B cell (primary cell): ENCODE measurements at regions not wholly inside any gene's neighbourhood (a gene's known extent, or its start where the extent isn't known, plus 50 kb on each side); places are given as distances from the start of the nearest gene placed in this dataset.

Experiments used
- ATAC-seq: fragments of 200-7000 bp; cut with Tn5 transposase; one replicate; pipeline ENCODE4 v1.10.0; 2021; ENCODE audit warnings: low read depth, mild to moderate bottlenecking, moderate number of reproducible peaks, moderate library complexity
- CTCF ChIA-PET: fragments of 350-600 bp; sonication (Branson Sonifier 250); formaldehyde crosslinking; loops from one replicate; lab custom pipeline; 2021; ENCODE audit warnings: antibody characterized with exemption, inconsistent platforms; lab: Charles Lee
- POLR2A ChIA-PET: fragments of 350-600 bp; sonication (Branson Sonifier 250); formaldehyde crosslinking; loops from one replicate; lab custom pipeline; 2021; ENCODE audit warnings: antibody characterized with exemption; lab: Charles Lee
- DNase-seq: peaks from one replicate; pipeline ENCODE4 v3.0.0; 2013
- H2AFZ ChIP-seq: 2 replicates; pipeline ENCODE4 v1.6.1; 2012; ENCODE audit warnings: mild to moderate bottlenecking, low read depth, low read length; ENCODE audit not compliant: insufficient read depth, poor library complexity, severe bottlenecking
- H3K27ac ChIP-seq, 2 donors: 1 replicate in 1 of 2; 2 replicates in 1 of 2; pipeline ENCODE4 v1.5.1; 2012 to 2013; ENCODE audit warnings: low read length in 2 of 2, mild to moderate bottlenecking in 2 of 2, moderate library complexity in 1 of 2
- H3K27me3 ChIP-seq, 4 experiments: fragments of 200-600 bp in 1 of 4; sonication (generic) in 1 of 4; replicated peaks in 1 of 4; 1 replicate in 2 of 4; 2 replicates in 2 of 4; pipeline versions ENCODE4 v1.6.1 to v1.7.0; 2013 to 2016; ENCODE audit warnings: low read length in 3 of 4, mild to moderate bottlenecking in 2 of 4, mixed read lengths in 1 of 4, moderate library complexity in 1 of 4; ENCODE audit not compliant: insufficient read depth in 4 of 4, control insufficient read depth in 3 of 4; ENCODE audit errors: control extremely low read depth in 1 of 4
- H3K36me3 ChIP-seq, 2 experiments: replicated peaks in 1 of 2; 1 replicate in 1 of 2; 2 replicates in 1 of 2; pipeline versions ENCODE4 v1.6.1 to v1.7.1; 2013; ENCODE audit warnings: low read length in 1 of 2; ENCODE audit not compliant: insufficient read depth in 2 of 2, control insufficient read depth in 1 of 2; ENCODE audit errors: control extremely low read depth in 1 of 2, extremely low read depth in 1 of 2
- H3K4me1 ChIP-seq, 2 donors: fragments of 200-600 bp in 1 of 2; sonication (generic) in 1 of 2; 1 replicate in 1 of 2; 2 replicates in 1 of 2; pipeline versions ENCODE4 v1.5.1 to v1.6.1; 2013 to 2017; ENCODE audit warnings: low read length in 2 of 2; ENCODE audit not compliant: control insufficient read depth in 2 of 2, insufficient read depth in 2 of 2
- H3K4me2 ChIP-seq: replicated peaks from 2 replicates; pipeline ENCODE3; 2012; ENCODE audit warnings: mild to moderate bottlenecking, low read depth, low read length; ENCODE audit not compliant: poor library complexity, severe bottlenecking
- H3K4me3 ChIP-seq, 5 experiments: fragments of 200-600 bp in 1 of 5; sonication (generic) in 1 of 5; 1 replicate in 3 of 5; 2 replicates in 2 of 5; pipeline versions ENCODE4 v1.5.1 to v1.7.0; 2011 to 2016; ENCODE audit warnings: low read length in 4 of 5, mild to moderate bottlenecking in 4 of 5, low read depth in 2 of 5, control low read depth in 1 of 5, moderate library complexity in 1 of 5; ENCODE audit not compliant: insufficient read depth in 1 of 5; ENCODE audit errors: control extremely low read depth in 1 of 5, extremely low read depth in 1 of 5
- H3K79me2 ChIP-seq: fragments of 200-600 bp; sonication (generic); one replicate; pipeline ENCODE4 v1.6.0; 2016; ENCODE audit warnings: low read length; ENCODE audit not compliant: control insufficient read depth, insufficient read depth
- H3K9ac ChIP-seq: fragments of 200-600 bp; sonication (generic); 2 replicates; pipeline ENCODE4 v1.6.1; 2017; ENCODE audit warnings: mild to moderate bottlenecking, low read length, moderate library complexity
- H3K9me3 ChIP-seq, 3 donors: one replicate each; pipeline versions ENCODE4 v1.6.1 to v1.7.1; 2013; ENCODE audit warnings: low read length in 2 of 3; ENCODE audit not compliant: control insufficient read depth in 2 of 3, insufficient read depth in 1 of 3; ENCODE audit errors: control extremely low read depth in 1 of 3
- H4K20me1 ChIP-seq: 2 replicates; pipeline ENCODE4 v1.6.0; 2012; ENCODE audit warnings: mild to moderate bottlenecking, low read length; ENCODE audit not compliant: insufficient read depth, control insufficient read depth, poor library complexity, severe bottlenecking
- H3K27ac Mint-ChIP-seq: one replicate; pipeline ENCODE4 v1.8.0; 2021; ENCODE audit warnings: mixed read lengths
- H3K27me3 Mint-ChIP-seq: one replicate; pipeline ENCODE4 v1.8.0; 2021; ENCODE audit warnings: mixed read lengths
- H3K4me1 Mint-ChIP-seq: one replicate; pipeline ENCODE4 v1.8.0; 2021; ENCODE audit warnings: mixed read lengths
- H3K4me3 Mint-ChIP-seq: one replicate; pipeline ENCODE4 v1.8.0; 2021; ENCODE audit warnings: mixed read lengths
- H3K9me3 Mint-ChIP-seq: one replicate; pipeline ENCODE4 v1.8.0; 2022; ENCODE audit warnings: mixed read lengths; ENCODE audit not compliant: insufficient read depth
- EZH2 ChIP-seq: IDR thresholded peaks from 2 replicates; pipeline ENCODE4 v1.6.1; 2012; ENCODE audit warnings: borderline replicate concordance, low read depth, mild to moderate bottlenecking, moderate library complexity, low read length; ENCODE audit not compliant: insufficient read depth, poor library complexity, severe bottlenecking
- WGBS: methylation state at CpG from one replicate; pipeline ENCODE4 v1.1.5; 2013; ENCODE audit warnings: missing lambda C conversion rate; ENCODE audit not compliant: insufficient coverage; 5-methylcytosine and 5-hydroxymethylcytosine counted together
- intact Hi-C: fragments of 100-400 bp; cut with micrococcal nuclease; formaldehyde crosslinking; loops from one replicate; pipeline ENCODE4 v1.10.0; 2022
- TF ChIP-seq, protein P1 (sequence below): fragments of 200-600 bp; IDR thresholded peaks from one replicate; pipeline ENCODE4 v1.8.0; 2022; ENCODE audit warnings: antibody characterized with exemption, mild to moderate bottlenecking

GRCh38 chr3:105039004-105039403 is 327.7 kb upstream of the ALCAM start:
- Mint-ChIP-seq H3K4me1 (no peaks in the 10 kb centered on the region), H3K4me3 (no peak overlapping the region), H3K27ac (no peak overlapping the region), H3K9me3 (no peaks in the 10 kb centered on the region), H3K27me3 (no peaks in the 10 kb centered on the region)
- no peak for DNase-seq
- Histone ChIP-seq H3K27me3 (no peaks in the 10 kb centered on the region), H3K9me3 (peaks cover 0 to 4% (median 0%) of the 10 kb centered on the region in 3 donors), H2AFZ (no peak overlapping the region), H3K79me2 (no peaks in the 10 kb centered on the region), H3K27ac (no peak overlapping the region), H3K4me1 (no peaks in the 10 kb centered on the region), H3K4me3 (no peak overlapping the region), H3K36me3 (no peaks in the 10 kb centered on the region), H4K20me1 (no peaks in the 10 kb centered on the region), H3K4me2 (no peak overlapping the region), H3K9ac (no peak overlapping the region)
- POLR2A ChIA-PET: no interaction called here
- 75% methylated on average over 2 of the region's 2 CpGs for WGBS
- no peak for TF ChIP-seq EZH2
- TF ChIP-seq, protein P1, sequence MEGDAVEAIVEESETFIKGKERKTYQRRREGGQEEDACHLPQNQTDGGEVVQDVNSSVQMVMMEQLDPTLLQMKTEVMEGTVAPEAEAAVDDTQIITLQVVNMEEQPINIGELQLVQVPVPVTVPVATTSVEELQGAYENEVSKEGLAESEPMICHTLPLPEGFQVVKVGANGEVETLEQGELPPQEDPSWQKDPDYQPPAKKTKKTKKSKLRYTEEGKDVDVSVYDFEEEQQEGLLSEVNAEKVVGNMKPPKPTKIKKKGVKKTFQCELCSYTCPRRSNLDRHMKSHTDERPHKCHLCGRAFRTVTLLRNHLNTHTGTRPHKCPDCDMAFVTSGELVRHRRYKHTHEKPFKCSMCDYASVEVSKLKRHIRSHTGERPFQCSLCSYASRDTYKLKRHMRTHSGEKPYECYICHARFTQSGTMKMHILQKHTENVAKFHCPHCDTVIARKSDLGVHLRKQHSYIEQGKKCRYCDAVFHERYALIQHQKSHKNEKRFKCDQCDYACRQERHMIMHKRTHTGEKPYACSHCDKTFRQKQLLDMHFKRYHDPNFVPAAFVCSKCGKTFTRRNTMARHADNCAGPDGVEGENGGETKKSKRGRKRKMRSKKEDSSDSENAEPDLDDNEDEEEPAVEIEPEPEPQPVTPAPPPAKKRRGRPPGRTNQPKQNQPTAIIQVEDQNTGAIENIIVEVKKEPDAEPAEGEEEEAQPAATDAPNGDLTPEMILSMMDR: no peak
- CTCF ChIA-PET: no interaction called here
- intact Hi-C loops: no loop called here
- ATAC-seq: no peak

DNA sequence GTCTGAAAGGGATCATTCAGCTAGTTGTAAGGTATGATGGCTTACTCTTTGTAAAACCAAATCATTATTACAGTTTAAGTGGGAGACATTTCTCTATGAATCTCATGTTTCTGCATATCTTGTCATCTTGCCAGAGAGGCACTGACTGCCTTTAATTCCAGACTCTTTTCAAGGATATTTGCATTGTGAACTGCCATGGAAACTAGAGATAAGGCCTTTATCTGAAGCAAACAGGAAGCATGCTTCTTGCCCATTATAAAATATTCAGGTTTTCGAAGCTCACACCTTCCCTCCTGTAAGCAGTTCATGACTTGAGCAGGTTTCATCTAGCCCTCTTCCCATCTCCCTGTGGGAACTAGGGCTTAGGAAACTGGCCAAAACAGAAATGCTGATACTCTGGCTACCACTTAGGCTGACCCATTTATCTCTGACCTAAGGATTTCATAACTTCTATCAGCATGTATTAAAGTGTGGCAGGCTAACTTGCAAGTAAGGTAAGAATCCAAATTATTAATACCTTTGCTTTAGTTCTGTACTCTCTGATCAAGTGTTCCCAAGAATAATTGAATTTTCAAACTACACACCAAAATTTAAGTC is 326.6 kb upstream of the ALCAM start:
- intact Hi-C loops: no loop called here

More for the DNA sequence above, 326.6 kb upstream of the ALCAM start:
- CTCF ChIA-PET: no interaction called here
- H3K9me3 ChIP-seq: peaks cover 0 to 3% (median 0%) of the 10 kb centered on the region in 3 donors
- H3K79me2 ChIP-seq: no peaks in the 10 kb centered on the region
- no peak overlapping the region for H3K4me3 ChIP-seq
- 0% methylated on average over 1 of the region's 1 CpG for WGBS
- no peaks in the 10 kb centered on the region for H3K9me3 Mint-ChIP-seq
- no peak overlapping the region for H3K9ac ChIP-seq
- no peaks in the 10 kb centered on the region for H3K27me3 ChIP-seq
- ATAC-seq: no peak
- POLR2A ChIA-PET: no interaction called here
- H3K4me1 ChIP-seq: no peaks in the 10 kb centered on the region
- H3K27ac Mint-ChIP-seq: no peak overlapping the region
- H3K4me2 ChIP-seq: no peak overlapping the region
- no peaks in the 10 kb centered on the region for H3K27me3 Mint-ChIP-seq
- no peak overlapping the region for H3K4me3 Mint-ChIP-seq
- H3K4me1 Mint-ChIP-seq: no peaks in the 10 kb centered on the region
- no peak for TF ChIP-seq EZH2
- TF ChIP-seq, protein P1: no peak
- H3K36me3 ChIP-seq: no peaks in the 10 kb centered on the region
- no peak overlapping the region for H3K27ac ChIP-seq
- H4K20me1 ChIP-seq: no peaks in the 10 kb centered on the region
- H2AFZ ChIP-seq: no peak overlapping the region
- no peak for DNase-seq
